CD4-positive, alpha-beta T cell (primary cell): ENCODE measurements at regions not wholly inside any gene's neighbourhood (a gene's known extent, or its start where the extent isn't known, plus 50 kb on each side); places are given as distances from the start of the nearest gene placed in this dataset.

Experiments
- ATAC-seq: fragments of 200-7000 bp; cut with Tn5 transposase; one replicate; pipeline ENCODE4 v1.10.0; 2022; ENCODE audit warnings: mild to moderate bottlenecking; ENCODE audit not compliant: poor library complexity
- CTCF ChIA-PET: fragments of 350-600 bp; sonication (Branson Sonifier 250); formaldehyde crosslinking; loops from one replicate; lab custom pipeline; 2021; ENCODE audit warnings: antibody characterized with exemption, inconsistent platforms; lab: Charles Lee
- POLR2A ChIA-PET: fragments of 350-600 bp; sonication (Branson Sonifier 250); formaldehyde crosslinking; loops from one replicate; lab custom pipeline; 2021; ENCODE audit warnings: antibody characterized with exemption, inconsistent platforms; lab: Charles Lee
- DNase-seq, 14 experiments: peaks; one replicate each; pipeline ENCODE4 v3.0.0-alpha.2; 2013 to 2020; ENCODE audit warnings: mixed read lengths in 2 of 14
- H3K27ac ChIP-seq, 2 donors: one replicate each; pipeline versions ENCODE4 v1.5.1 to v1.7.0; 2013; ENCODE audit warnings: low read length in 2 of 2, low read depth in 1 of 2, mild to moderate bottlenecking in 1 of 2
- H3K27me3 ChIP-seq, 2 experiments: 1 replicate in 1 of 2; 2 replicates in 1 of 2; pipeline versions ENCODE4 v1.6.1 to v1.7.0; 2013; ENCODE audit warnings: low read length in 2 of 2, control low read depth in 1 of 2, mild to moderate bottlenecking in 1 of 2, moderate library complexity in 1 of 2; ENCODE audit not compliant: insufficient read depth in 2 of 2, control insufficient read depth in 1 of 2
- H3K36me3 ChIP-seq: one replicate; pipeline ENCODE4 v1.6.1; 2013; ENCODE audit warnings: low read length, control low read depth; ENCODE audit not compliant: insufficient read depth
- H3K4me1 ChIP-seq: one replicate; pipeline ENCODE4 v1.6.1; 2013; ENCODE audit warnings: low read length, control low read depth; ENCODE audit not compliant: insufficient read depth
- H3K4me3 ChIP-seq: one replicate; pipeline ENCODE4 v1.5.1; 2013; ENCODE audit warnings: mild to moderate bottlenecking, low read length, moderate library complexity
- H3K9me3 ChIP-seq, 2 experiments: 1 replicate in 1 of 2; 2 replicates in 1 of 2; pipeline versions ENCODE4 v1.6.1 to v1.7.0; 2013; ENCODE audit warnings: low read length in 2 of 2, mild to moderate bottlenecking in 2 of 2, control low read depth in 1 of 2, moderate library complexity in 1 of 2; ENCODE audit not compliant: control insufficient read depth in 1 of 2, insufficient read depth in 1 of 2
- H3K27ac Mint-ChIP-seq: one replicate; pipeline ENCODE4 v1.8.0; 2020; ENCODE audit warnings: mixed read lengths
- H3K27me3 Mint-ChIP-seq: one replicate; pipeline ENCODE4 v1.8.0; 2021; ENCODE audit warnings: mixed read lengths
- H3K36me3 Mint-ChIP-seq: one replicate; pipeline ENCODE4 v1.8.0; 2021; ENCODE audit warnings: low read depth, mixed read lengths
- H3K4me1 Mint-ChIP-seq: one replicate; pipeline ENCODE4 v1.8.0; 2021; ENCODE audit warnings: low read depth, mixed read lengths
- H3K4me3 Mint-ChIP-seq: one replicate; pipeline ENCODE4 v1.8.0; 2020; ENCODE audit warnings: mild to moderate bottlenecking, mixed read lengths
- H3K9me3 Mint-ChIP-seq: one replicate; pipeline ENCODE4 v1.8.0; 2020; ENCODE audit warnings: mixed read lengths
- CTCF ChIP-seq: fragments of 200-600 bp; IDR thresholded peaks from one replicate; pipeline ENCODE4 v1.8.0; 2022; ENCODE audit warnings: antibody characterized with exemption, mild to moderate bottlenecking
- intact Hi-C, 2 experiments: fragments of 100-400 bp; cut with DNase I in 1 of 2; cut with micrococcal nuclease in 1 of 2; formaldehyde crosslinking; loops; one replicate each; pipeline versions ENCODE4 v1.15.1 to v1.9.0; 2023 to 2025; cut with DNase I, micrococcal nuclease

GRCh38 chr14:53432378-53432802, 279.3 kb upstream of the DDHD1 start:
- Histone ChIP-seq H3K36me3 (no peaks in the 10 kb centered on the region), H3K27ac (no peak overlapping the region), H3K4me3 (no peak overlapping the region), H3K4me1 (no peaks in the 10 kb centered on the region), H3K27me3 (no peaks in the 10 kb centered on the region), H3K9me3 (peaks cover 0 to 8% of the 10 kb centered on the region in 2 experiments)
- Mint-ChIP-seq H3K4me3 (no peak overlapping the region), H3K36me3 (no peaks in the 10 kb centered on the region), H3K27ac (no peak overlapping the region), H3K27me3 (no peaks in the 10 kb centered on the region), H3K4me1 (no peaks in the 10 kb centered on the region), H3K9me3 (no peaks in the 10 kb centered on the region)
- intact Hi-C loops = no loop called here
- ATAC-seq = no peak
- ChIA-PET POLR2A (no interaction called here), CTCF (no interaction called here)
- DNase-seq = peak in 1 of 14 experiments; percentile 1
- TF ChIP-seq CTCF = no peak

DNA sequence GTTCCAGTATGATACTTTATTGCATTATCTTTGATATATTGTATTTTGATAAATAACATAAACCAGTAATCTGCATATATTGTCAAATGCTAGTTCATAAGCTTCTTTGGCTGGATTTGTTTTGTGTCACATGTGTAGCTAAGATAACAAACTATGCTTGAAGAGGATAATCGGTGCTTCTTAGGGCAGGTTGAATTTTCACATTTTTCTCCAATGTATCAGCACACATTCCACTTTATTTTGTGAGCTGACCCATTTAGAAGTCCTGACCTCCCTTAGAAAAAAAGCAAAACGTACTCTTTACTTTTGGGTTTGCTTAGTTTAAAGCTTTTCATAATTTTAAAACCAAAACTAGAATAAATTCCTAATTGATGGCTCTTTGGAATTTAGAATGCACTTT, 277.7 kb upstream of the DDHD1 start:
- no peak for ATAC-seq
- Histone ChIP-seq H3K9me3 (peaks cover 0 to 8% of the 10 kb centered on the region in 2 experiments), H3K27me3 (no peaks in the 10 kb centered on the region), H3K27ac (no peak overlapping the region), H3K4me3 (no peak overlapping the region), H3K36me3 (no peaks in the 10 kb centered on the region), H3K4me1 (no peaks in the 10 kb centered on the region)
- ChIA-PET CTCF (no interaction called here), POLR2A (no interaction called here)
- H3K4me1 Mint-ChIP-seq = no peaks in the 10 kb centered on the region
- TF ChIP-seq CTCF = no peak
- no peak overlapping the region for H3K27ac Mint-ChIP-seq
- no peaks in the 10 kb centered on the region for H3K36me3 Mint-ChIP-seq
- no peak for DNase-seq
- intact Hi-C loops = no loop called here
- no peak overlapping the region for H3K4me3 Mint-ChIP-seq
- peaks cover 7% of the 10 kb centered on the region for H3K9me3 Mint-ChIP-seq
- H3K27me3 Mint-ChIP-seq = no peaks in the 10 kb centered on the region

GRCh38 chr14:53412819-53413675, 259.9 kb upstream of the DDHD1 start:
- no peaks in the 10 kb centered on the region for H3K36me3 ChIP-seq
- POLR2A ChIA-PET = no interaction called here
- DNase-seq (no peak), ATAC-seq (no peak)
- Mint-ChIP-seq H3K9me3 (peaks cover 5% of the 10 kb centered on the region), H3K27me3 (no peaks in the 10 kb centered on the region), H3K4me1 (no peaks in the 10 kb centered on the region), H3K4me3 (no peak overlapping the region), H3K27ac (no peak overlapping the region), H3K36me3 (no peaks in the 10 kb centered on the region)
- H3K27ac ChIP-seq = no peak overlapping the region
- no peak for TF ChIP-seq CTCF
- CTCF ChIA-PET = no interaction called here
- H3K4me1 ChIP-seq = no peaks in the 10 kb centered on the region
- no peaks in the 10 kb centered on the region for H3K27me3 ChIP-seq
- intact Hi-C loops = no loop called here
- H3K9me3 ChIP-seq = peaks cover 0 to under 1% of the 10 kb centered on the region in 2 experiments
- H3K4me3 ChIP-seq = no peak overlapping the region
